ENCODE measurements at regions not wholly inside any gene's neighbourhood (a gene's known extent, or its start where the extent isn't known, plus 50 kb on each side); places are given as distances from the start of the nearest gene placed in this dataset.

GRCh38 chr2:215603440-215603839 is 167.6 kb upstream of the FN1 start:
- Mint-ChIP-seq H3K27ac (no peak overlapping the region), H3K9me3 (no peaks in the 10 kb centered on the region), H3K4me1 (no peaks in the 10 kb centered on the region), H3K4me3 (no peak overlapping the region), H3K36me3 (no peaks in the 10 kb centered on the region), H3K27me3 (peaks cover 8 to 15% (median 9%) of the 10 kb centered on the region in 3 donors)
- ATAC-seq (ENCODE audit: low read depth in 2 of 2): no peak
- DNase-seq: no peak

GRCh38 chr2:215602997-215603396 is 167.1 kb upstream of the FN1 start:
- no peak for DNase-seq
- H3K36me3 Mint-ChIP-seq: no peaks in the 10 kb centered on the region
- no peak for ATAC-seq (ENCODE audit: low read depth in 2 of 2)
- H3K9me3 Mint-ChIP-seq: no peaks in the 10 kb centered on the region
- peaks cover 8 to 15% (median 9%) of the 10 kb centered on the region in 3 donors for H3K27me3 Mint-ChIP-seq
- H3K27ac Mint-ChIP-seq: no peak overlapping the region
- H3K4me1 Mint-ChIP-seq: no peaks in the 10 kb centered on the region
- H3K4me3 Mint-ChIP-seq: no peak overlapping the region

GRCh38 chr2:215601990-215602721 is 166.3 kb upstream of the FN1 start:
- peaks cover 8 to 15% (median 9%) of the 10 kb centered on the region in 3 donors for H3K27me3 Mint-ChIP-seq
- DNase-seq (no peak), ATAC-seq (ENCODE audit: low read depth in 2 of 2) (no peak)
- H3K27ac Mint-ChIP-seq: no peak overlapping the region
- H3K4me1 Mint-ChIP-seq: no peaks in the 10 kb centered on the region
- no peak overlapping the region for H3K4me3 Mint-ChIP-seq
- no peaks in the 10 kb centered on the region for H3K36me3 Mint-ChIP-seq
- no peaks in the 10 kb centered on the region for H3K9me3 Mint-ChIP-seq

GRCh38 chr2:215601526-215601925 is 165.7 kb upstream of the FN1 start:
- H3K4me1 Mint-ChIP-seq: no peaks in the 10 kb centered on the region
- no peak for ATAC-seq (ENCODE audit: low read depth in 2 of 2)
- H3K27me3 Mint-ChIP-seq: peaks cover 8 to 15% (median 9%) of the 10 kb centered on the region in 3 donors
- no peaks in the 10 kb centered on the region for H3K9me3 Mint-ChIP-seq
- H3K4me3 Mint-ChIP-seq: no peak overlapping the region
- no peak for DNase-seq
- no peak overlapping the region for H3K27ac Mint-ChIP-seq
- H3K36me3 Mint-ChIP-seq: no peaks in the 10 kb centered on the region

GRCh38 chr2:215598376-215598975 is 162.6 kb upstream of the FN1 start:
- H3K9me3 Mint-ChIP-seq: no peaks in the 10 kb centered on the region
- ATAC-seq (ENCODE audit: low read depth in 2 of 2): no peak
- H3K27ac Mint-ChIP-seq: no peak overlapping the region

GRCh38 chr2:215597577-215597976 is 161.7 kb upstream of the FN1 start:
- Mint-ChIP-seq H3K4me1 (no peaks in the 10 kb centered on the region), H3K9me3 (no peaks in the 10 kb centered on the region), H3K4me3 (no peak overlapping the region), H3K36me3 (no peaks in the 10 kb centered on the region), H3K27ac (no peak overlapping the region), H3K27me3 (peaks cover 0 to 4% (median 0%) of the 10 kb centered on the region in 3 donors)
- ATAC-seq (ENCODE audit: low read depth in 2 of 2) (no peak), DNase-seq (no peak)

More at GRCh38 chr2:215598376-215598975, 162.6 kb upstream of the FN1 start:
- no peak for DNase-seq
- no peak overlapping the region for H3K4me3 Mint-ChIP-seq
- H3K36me3 Mint-ChIP-seq: no peaks in the 10 kb centered on the region
- H3K4me1 Mint-ChIP-seq: no peaks in the 10 kb centered on the region
- H3K27me3 Mint-ChIP-seq: peaks cover 0 to 7% (median 0%) of the 10 kb centered on the region in 3 donors

- no peaks in the 10 kb centered on the region for H3K4me1 Mint-ChIP-seq
- ATAC-seq (ENCODE audit: low read depth in 2 of 2) (no peak), DNase-seq (no peak)
- H3K9me3 Mint-ChIP-seq: no peaks in the 10 kb centered on the region
- H3K27me3 Mint-ChIP-seq: peaks cover 0 to 6% (median 0%) of the 10 kb centered on the region in 3 donors
- H3K36me3 Mint-ChIP-seq: no peaks in the 10 kb centered on the region
- no peak overlapping the region for H3K4me3 Mint-ChIP-seq
- H3K27ac Mint-ChIP-seq: no peak overlapping the region
Measured at GRCh38 chr2:215594766-215595165, 158.9 kb upstream of the FN1 start.

GRCh38 chr2:215590010-215590745 is 154.3 kb upstream of the FN1 start:
- Mint-ChIP-seq H3K27ac (no peak overlapping the region), H3K4me1 (no peaks in the 10 kb centered on the region), H3K4me3 (no peak overlapping the region), H3K36me3 (no peaks in the 10 kb centered on the region), H3K9me3 (no peaks in the 10 kb centered on the region), H3K27me3 (peaks cover 0 to 6% (median 0%) of the 10 kb centered on the region in 3 donors)
- ATAC-seq (ENCODE audit: low read depth in 2 of 2) (no peak), DNase-seq (no peak)

GRCh38 chr2:215583881-215584280 is 148.0 kb upstream of the FN1 start:
- no peak overlapping the region for H3K4me3 Mint-ChIP-seq
- H3K27me3 Mint-ChIP-seq: no peaks in the 10 kb centered on the region
- ATAC-seq (ENCODE audit: low read depth in 2 of 2) (no peak), DNase-seq (no peak)
- H3K27ac Mint-ChIP-seq: peak overlapping the region in 1 of 6 donors; percentile 41
- peaks cover 0 to 2% (median 0%) of the 10 kb centered on the region in 3 donors for H3K4me1 Mint-ChIP-seq
- no peaks in the 10 kb centered on the region for H3K9me3 Mint-ChIP-seq
- no peaks in the 10 kb centered on the region for H3K36me3 Mint-ChIP-seq

- Mint-ChIP-seq H3K9me3 (no peaks in the 10 kb centered on the region), H3K4me1 (peaks cover 0 to 2% (median 0%) of the 10 kb centered on the region in 3 donors), H3K4me3 (no peak overlapping the region), H3K36me3 (no peaks in the 10 kb centered on the region), H3K27ac (no peak overlapping the region), H3K27me3 (peaks cover 0 to 8% (median 0%) of the 10 kb centered on the region in 3 donors)
- DNase-seq: no peak
- ATAC-seq (ENCODE audit: low read depth in 2 of 2): no peak
Measured at GRCh38 chr2:215579809-215580208, 143.9 kb upstream of the FN1 start.

GRCh38 chr2:215577356-215577755 is 141.5 kb upstream of the FN1 start:
- Mint-ChIP-seq H3K9me3 (no peaks in the 10 kb centered on the region), H3K27me3 (peaks cover 0 to 8% (median 0%) of the 10 kb centered on the region in 3 donors), H3K27ac (no peak overlapping the region), H3K36me3 (no peaks in the 10 kb centered on the region), H3K4me1 (no peaks in the 10 kb centered on the region), H3K4me3 (no peak overlapping the region)
- DNase-seq (no peak), ATAC-seq (ENCODE audit: low read depth in 2 of 2) (no peak)

GRCh38 chr2:215576572-215576971 is 140.7 kb upstream of the FN1 start:
- H3K4me3 Mint-ChIP-seq: no peak overlapping the region
- H3K36me3 Mint-ChIP-seq: no peaks in the 10 kb centered on the region

GRCh38 chr2:215573496-215573895 is 137.6 kb upstream of the FN1 start:
- peaks cover 0 to 2% (median 0%) of the 10 kb centered on the region in 7 donors for H3K9me3 Mint-ChIP-seq
- peaks cover 0 to 1% (median 0%) of the 10 kb centered on the region in 3 donors for H3K4me1 Mint-ChIP-seq
- no peaks in the 10 kb centered on the region for H3K36me3 Mint-ChIP-seq
- H3K4me3 Mint-ChIP-seq: no peak overlapping the region
- H3K27ac Mint-ChIP-seq: no peak overlapping the region
- peaks cover 0 to 8% (median 6%) of the 10 kb centered on the region in 3 donors for H3K27me3 Mint-ChIP-seq
- no peak for DNase-seq
- no peak for ATAC-seq (ENCODE audit: low read depth in 2 of 2)

More at GRCh38 chr2:215576572-215576971, 140.7 kb upstream of the FN1 start:
- no peak for ATAC-seq (ENCODE audit: low read depth in 2 of 2)
- no peaks in the 10 kb centered on the region for H3K9me3 Mint-ChIP-seq
- peaks cover 0 to 8% (median 0%) of the 10 kb centered on the region in 3 donors for H3K27me3 Mint-ChIP-seq
- H3K4me1 Mint-ChIP-seq: no peaks in the 10 kb centered on the region
- no peak overlapping the region for H3K27ac Mint-ChIP-seq
- no peak for DNase-seq
